HCT116 (cell line): ENCODE measurements at regions not wholly inside any gene's neighbourhood (a gene's known extent, or its start where the extent isn't known, plus 50 kb on each side); places are given as distances from the start of the nearest gene placed in this dataset.

Source experiments
- ATAC-seq: fragments of 200-7000 bp; cut with Tn5 transposase; 2 replicates; pipeline ENCODE4 v1.9.1; 2020; ENCODE audit warnings: mild to moderate bottlenecking, moderate library complexity
- BruUV-seq: library from RNA; stranded (reverse); fragments of 400-500 nt; replicated peaks from 2 replicates; lab custom pipeline; 2021; lab: Mats Ljungman, UMichigan
- CTCF ChIA-PET: fragments of 300-600 bp; sonication (Branson Sonifier 250); formaldehyde crosslinking; loops from one replicate; lab custom pipeline; 2021; ENCODE audit warnings: antibody characterized with exemption; lab: Charles Lee
- POLR2A ChIA-PET: fragments of 300-600, 350-600 bp; sonication (Branson Sonifier 250); formaldehyde crosslinking; loops from one replicate; lab custom pipeline; 2021; ENCODE audit warnings: antibody characterized with exemption; lab: Charles Lee
- RAD21 ChIA-PET, 2 experiments: fragments of 300-600 bp; sonication (Branson Sonifier 250); formaldehyde crosslinking; loops; one replicate each; lab custom pipeline; 2023; ENCODE audit warnings: low total read pairs in 2 of 2; ENCODE audit not compliant: uncharacterized antibody in 2 of 2, unreplicated experiment in 2 of 2, low non-redundant PET in 1 of 2; lab: Charles Lee
- DNase-seq: peaks from one replicate; pipeline ENCODE4 v3.0.0-alpha.2; 2010; ENCODE audit warnings: low read depth, low spot score
- H2AFZ ChIP-seq: fragments of 200-600 bp; shearing (Covaris generic), sonication (generic); 2 replicates; pipeline ENCODE4 v1.6.1; 2017; ENCODE audit warnings: low read depth, mixed run types, mixed read lengths, antibody characterized with exemption, low read length; ENCODE audit not compliant: poor library complexity, severe bottlenecking
- H3K27ac ChIP-seq: 2 replicates; pipeline ENCODE4 v1.5.1; 2012; ENCODE audit warnings: low read depth, low read length
- H3K27me3 ChIP-seq: fragments of 200-600 bp; sonication (generic); 2 replicates; pipeline ENCODE4 v1.6.1; 2016; ENCODE audit warnings: mixed run types, low read length, mixed read lengths; ENCODE audit not compliant: insufficient read depth
- H3K36me3 ChIP-seq, 2 experiments: fragments of 200-500 bp in 1 of 2; fragments of 200-600 bp in 1 of 2; sonication (Bioruptor generic) in 1 of 2; sonication (generic) in 1 of 2; 2 replicates each; pipeline versions ENCODE4 v1.5.1 to v1.6.1; 2014 to 2016; ENCODE audit warnings: low read length in 2 of 2, inconsistent platforms in 1 of 2, mixed read lengths in 1 of 2, mixed run types in 1 of 2; ENCODE audit not compliant: insufficient read depth in 2 of 2, control insufficient read depth in 1 of 2
- H3K4me1 ChIP-seq, 2 experiments: fragments of 200-600 bp in 1 of 2; sonication (generic) in 1 of 2; 2 replicates each; pipeline versions ENCODE4 v1.5.1 to v1.6.1; 2012 to 2017; ENCODE audit warnings: low read length in 2 of 2, inconsistent platforms in 1 of 2, mild to moderate bottlenecking in 1 of 2, mixed read lengths in 1 of 2, mixed run types in 1 of 2, moderate library complexity in 1 of 2; ENCODE audit not compliant: insufficient read depth in 2 of 2, control insufficient read depth in 1 of 2
- H3K4me2 ChIP-seq: fragments of 200-600 bp; sonication (generic); 2 replicates; pipeline ENCODE4 v1.6.1; 2017; ENCODE audit warnings: mixed run types, low read length, mixed read lengths
- H3K4me3 ChIP-seq, 2 experiments: fragments of 200-600 bp in 1 of 2; sonication (generic) in 1 of 2; replicated peaks in 1 of 2; 2 replicates each; pipeline ENCODE4 v1.5.1; 2011 to 2016; ENCODE audit warnings: low read length in 2 of 2, control low read depth in 1 of 2, low read depth in 1 of 2, mild to moderate bottlenecking in 1 of 2, mixed read lengths in 1 of 2, mixed run types in 1 of 2
- H3K79me2 ChIP-seq: fragments of 200-600 bp; sonication (generic); 2 replicates; pipeline ENCODE4 v1.6.1; 2017; ENCODE audit warnings: mild to moderate bottlenecking, mixed run types, low read length, moderate library complexity, mixed read lengths; ENCODE audit not compliant: insufficient read depth
- H3K9ac ChIP-seq: fragments of 200-600 bp; sonication (generic); 2 replicates; pipeline ENCODE4 v1.6.1; 2016; ENCODE audit warnings: low read length, mixed read lengths
- H3K9me2 ChIP-seq: fragments of 200-600 bp; sonication (generic), shearing (Covaris generic); 2 replicates; pipeline ENCODE4 v1.6.1; 2017; ENCODE audit warnings: mixed run types, mild to moderate bottlenecking, moderate library complexity; ENCODE audit not compliant: insufficient read depth
- H3K9me3 ChIP-seq, 2 experiments: fragments of 200-500 bp in 1 of 2; fragments of 200-600 bp in 1 of 2; sonication (Bioruptor generic) in 1 of 2; sonication (generic) in 1 of 2; 2 replicates each; pipeline ENCODE4 v1.6.1; 2014 to 2017; ENCODE audit warnings: low read length in 2 of 2, mixed read lengths in 2 of 2, inconsistent platforms in 1 of 2, low read depth in 1 of 2, mild to moderate bottlenecking in 1 of 2, mixed run types in 1 of 2, moderate library complexity in 1 of 2; ENCODE audit not compliant: control insufficient read depth in 1 of 2, insufficient read depth in 1 of 2
- H4K20me1 ChIP-seq: fragments of 200-600 bp; sonication (generic), shearing (Covaris generic); 2 replicates; pipeline ENCODE4 v1.6.1; 2017; ENCODE audit warnings: mixed run types, mild to moderate bottlenecking, moderate library complexity; ENCODE audit not compliant: insufficient read depth
- CBX3 ChIP-seq: IDR thresholded peaks from 2 replicates; pipeline ENCODE4 v1.6.1; 2012; ENCODE audit warnings: low read depth
- EGR1 ChIP-seq: IDR thresholded peaks from 2 replicates; pipeline ENCODE4 v1.6.1; 2012; ENCODE audit warnings: low read depth
- ELF1 ChIP-seq: IDR thresholded peaks from 2 replicates; pipeline ENCODE4 v1.6.1; 2012; ENCODE audit warnings: low read depth, borderline replicate concordance
- FOSL1 ChIP-seq: IDR thresholded peaks from 2 replicates; pipeline ENCODE4 v1.6.1; 2012; ENCODE audit warnings: low read depth
- JUND ChIP-seq: IDR thresholded peaks from 2 replicates; pipeline ENCODE4 v1.6.1; 2012
- POLR2AphosphoS5 ChIP-seq: IDR thresholded peaks from 2 replicates; pipeline ENCODE4 v1.6.1; 2011; ENCODE audit warnings: mild to moderate bottlenecking, low read depth, low read length, moderate library complexity
- RAD21 ChIP-seq: IDR thresholded peaks from 2 replicates; pipeline ENCODE4 v1.6.1; 2012; ENCODE audit warnings: low read depth, mild to moderate bottlenecking
- SIN3A ChIP-seq: IDR thresholded peaks from 2 replicates; pipeline ENCODE4 v1.6.1; 2012; ENCODE audit warnings: low read depth
- TCF7L2 ChIP-seq: IDR thresholded peaks from 2 replicates; pipeline ENCODE4 v1.7.0; 2011; ENCODE audit warnings: borderline replicate concordance, inconsistent platforms; ENCODE audit not compliant: insufficient read depth, insufficient read length; ENCODE audit errors: extremely low read depth
- YY1 ChIP-seq: IDR thresholded peaks from 2 replicates; pipeline ENCODE4 v1.6.1; 2011; ENCODE audit warnings: low read length, low read depth, moderate library complexity, mild to moderate bottlenecking; ENCODE audit not compliant: insufficient replicate concordance; ENCODE audit errors: extremely low read depth
- ZNF274 ChIP-seq: fragments of 200-500 bp; sonication (Bioruptor generic); IDR thresholded peaks from 2 replicates; pipeline ENCODE4 v1.6.1; 2014; ENCODE audit warnings: mild to moderate bottlenecking, low read depth, low read length, inconsistent platforms
- intact Hi-C: fragments of 100-400 bp; cut with micrococcal nuclease; formaldehyde crosslinking; loops from 2 replicates; pipeline ENCODE4 v1.10.0; 2022
- TF ChIP-seq, protein P1 (sequence below): IDR thresholded peaks from 2 replicates; pipeline ENCODE4 v1.6.1; 2012
- TF ChIP-seq, protein P2 (sequence below): IDR thresholded peaks from 2 replicates; pipeline ENCODE4 v1.6.1; 2012

DNA sequence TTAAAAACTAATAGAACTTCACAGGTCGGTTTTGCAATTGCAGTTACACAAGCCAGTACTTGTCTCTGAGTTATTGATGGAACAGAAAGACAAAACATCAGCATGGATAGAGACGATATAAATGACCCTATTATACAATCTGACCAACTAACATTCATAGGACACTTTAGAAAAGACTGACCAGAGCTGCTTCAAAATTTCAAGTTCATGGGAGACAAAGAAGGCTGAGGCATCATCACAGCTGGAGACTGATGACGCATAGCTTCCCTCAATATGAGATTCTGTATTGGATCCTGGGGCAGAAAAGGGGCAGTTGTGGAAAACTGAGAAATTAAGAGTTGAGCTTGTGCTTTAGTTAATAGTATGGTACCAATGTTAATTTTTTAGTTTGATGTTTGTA, 174.0 kb downstream of the THBS2 start (continued):
- TF ChIP-seq, protein P1, sequence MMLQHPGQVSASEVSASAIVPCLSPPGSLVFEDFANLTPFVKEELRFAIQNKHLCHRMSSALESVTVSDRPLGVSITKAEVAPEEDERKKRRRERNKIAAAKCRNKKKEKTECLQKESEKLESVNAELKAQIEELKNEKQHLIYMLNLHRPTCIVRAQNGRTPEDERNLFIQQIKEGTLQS = no peak
- TF ChIP-seq EGR1 = no peak
- TF ChIP-seq RAD21 = no peak
- no peak for TF ChIP-seq JUND
- TF ChIP-seq TCF7L2 = no peak

DNA sequence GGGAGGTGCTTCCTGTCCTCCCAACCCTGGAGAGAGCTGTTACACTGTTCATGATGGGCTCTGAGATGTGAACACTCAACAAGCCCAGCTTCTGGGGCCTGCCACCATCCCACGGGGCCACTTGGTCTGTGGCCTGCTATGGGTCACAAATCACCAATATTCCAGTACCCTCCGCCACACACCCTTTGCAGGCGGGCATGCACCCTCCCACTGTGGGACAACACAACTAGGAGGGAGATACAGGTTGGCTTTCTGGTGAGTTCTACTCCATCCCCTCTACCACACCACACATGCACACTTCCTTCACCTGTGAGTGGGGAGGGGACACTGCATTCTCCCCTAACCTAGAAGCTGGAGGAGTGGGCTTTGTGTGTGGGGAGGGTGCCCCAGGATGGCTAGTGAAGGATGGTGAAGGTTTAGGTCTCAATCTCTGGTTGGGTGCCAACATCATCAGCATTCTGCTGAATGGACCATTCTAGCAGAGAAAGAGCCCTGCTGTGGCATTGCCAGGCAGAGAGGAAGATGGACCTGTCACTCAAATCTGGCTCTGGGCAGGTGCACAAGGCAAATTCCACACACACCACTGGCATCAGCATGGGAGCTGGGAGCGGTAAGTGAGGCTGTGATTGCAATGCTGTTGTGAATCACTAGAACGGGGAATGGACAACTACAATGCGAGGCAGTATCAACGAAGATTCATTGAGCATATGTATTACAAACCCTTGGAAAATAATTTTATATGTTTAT, 175.1 kb downstream of the THBS2 start:
- H3K27me3 ChIP-seq = no peaks in the 10 kb centered on the region
- ATAC-seq = no peak

More for the DNA sequence above, 175.1 kb downstream of the THBS2 start:
- no TSS peak for BruUV-seq
- intact Hi-C loops = no loop called here
- ChIA-PET CTCF (no interaction called here), POLR2A (no interaction called here), RAD21 (no interaction called here)
- Histone ChIP-seq H3K79me2 (no peaks in the 10 kb centered on the region), H3K9me2 (no peaks in the 10 kb centered on the region), H3K36me3 (no peaks in the 10 kb centered on the region), H3K4me2 (no peak overlapping the region), H3K4me1 (no peaks in the 10 kb centered on the region), H4K20me1 (no peaks in the 10 kb centered on the region), H2AFZ (no peak overlapping the region), H3K9ac (no peak overlapping the region), H3K9me3 (no peaks in the 10 kb centered on the region), H3K27ac (no peak overlapping the region), H3K4me3 (no peak overlapping the region)
- TF ChIP-seq RAD21 = no peak
- TF ChIP-seq, protein P2, sequence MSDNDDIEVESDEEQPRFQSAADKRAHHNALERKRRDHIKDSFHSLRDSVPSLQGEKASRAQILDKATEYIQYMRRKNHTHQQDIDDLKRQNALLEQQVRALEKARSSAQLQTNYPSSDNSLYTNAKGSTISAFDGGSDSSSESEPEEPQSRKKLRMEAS = no peak
- no peak for TF ChIP-seq SIN3A
- TF ChIP-seq, protein P1 = no peak
- no peak for TF ChIP-seq YY1
- no peak for TF ChIP-seq TCF7L2
- TF ChIP-seq FOSL1 = no peak
- TF ChIP-seq CBX3 = no peak
- no peak for TF ChIP-seq JUND
- no peak for TF ChIP-seq ZNF274
- no peak for TF ChIP-seq POLR2AphosphoS5
- no peak for TF ChIP-seq ELF1
- no peak for DNase-seq
